HG03196 (cell line): ENCODE measurements at regions not wholly inside any gene's neighbourhood (a gene's known extent, or its start where the extent isn't known, plus 50 kb on each side); places are given as distances from the start of the nearest gene placed in this dataset.

Experiments used
- ATAC-seq: cut with Tn5 transposase; IDR thresholded peaks from one replicate; pipeline ENCODE4 v1.9.1; 2021; ENCODE audit not compliant: unreplicated experiment

DNA sequence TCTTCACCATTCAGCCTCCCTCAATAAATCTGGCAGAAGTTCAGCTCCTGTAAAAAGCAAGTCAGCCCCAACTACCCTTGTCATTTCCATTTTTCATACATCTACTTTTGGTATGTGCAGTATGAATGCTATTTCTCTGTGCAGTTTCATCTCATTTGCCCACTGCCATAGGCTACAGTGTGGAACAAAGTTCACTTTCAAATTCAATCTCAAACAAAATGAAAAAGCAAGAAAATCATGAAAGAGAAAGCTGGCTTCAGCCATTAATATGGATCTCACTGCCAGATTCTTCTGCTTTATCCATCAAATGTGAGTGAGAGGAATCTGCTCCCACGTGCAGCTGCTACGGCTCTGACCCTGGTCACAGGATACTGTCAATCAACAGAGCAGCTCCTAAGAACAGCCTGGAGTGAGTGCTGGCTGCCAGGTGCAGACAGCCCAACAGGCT lies 494.2 kb downstream of the ZNF608 start:
- ATAC-seq, result no peak

DNA sequence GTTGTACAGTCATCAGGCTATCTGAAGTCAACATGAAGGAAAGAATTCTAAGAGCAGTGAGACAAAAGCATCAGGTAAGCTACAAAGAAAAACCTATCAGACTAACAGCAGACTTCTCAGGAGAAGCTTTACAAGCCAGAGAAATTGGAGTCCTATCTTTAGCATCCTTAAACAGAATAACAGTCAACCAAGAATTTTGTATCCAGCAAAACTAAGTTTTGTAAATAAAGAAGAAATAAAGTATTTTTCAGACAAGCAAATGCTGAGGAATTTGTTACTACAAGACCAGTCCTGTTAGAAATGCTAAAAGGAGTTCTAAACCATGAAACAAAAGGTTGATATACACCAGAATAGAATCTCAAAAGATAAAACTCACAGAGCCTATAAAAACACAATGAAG lies 501.2 kb downstream of the ZNF608 start:
- no peak for ATAC-seq

DNA sequence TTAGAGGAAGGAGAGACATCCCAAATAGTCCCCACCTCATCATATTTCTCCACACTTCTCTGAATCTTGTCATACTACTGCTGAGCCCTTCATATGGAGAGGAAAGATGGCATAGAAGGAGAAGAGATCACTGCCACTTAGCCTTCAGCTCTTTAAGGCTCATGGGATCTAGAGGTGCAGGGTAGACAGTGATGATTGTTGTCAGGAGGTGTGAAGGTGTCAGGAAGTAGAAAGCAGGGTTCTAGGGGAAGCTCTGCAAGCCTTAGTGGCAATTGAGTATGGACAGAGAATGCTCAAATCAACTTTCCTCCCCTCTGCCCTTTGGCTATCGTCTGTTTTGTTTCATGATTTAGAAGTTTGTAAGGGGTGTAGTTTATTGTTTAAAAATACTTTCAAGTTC lies 505.7 kb downstream of the ZNF608 start:
- ATAC-seq, result no peak

DNA sequence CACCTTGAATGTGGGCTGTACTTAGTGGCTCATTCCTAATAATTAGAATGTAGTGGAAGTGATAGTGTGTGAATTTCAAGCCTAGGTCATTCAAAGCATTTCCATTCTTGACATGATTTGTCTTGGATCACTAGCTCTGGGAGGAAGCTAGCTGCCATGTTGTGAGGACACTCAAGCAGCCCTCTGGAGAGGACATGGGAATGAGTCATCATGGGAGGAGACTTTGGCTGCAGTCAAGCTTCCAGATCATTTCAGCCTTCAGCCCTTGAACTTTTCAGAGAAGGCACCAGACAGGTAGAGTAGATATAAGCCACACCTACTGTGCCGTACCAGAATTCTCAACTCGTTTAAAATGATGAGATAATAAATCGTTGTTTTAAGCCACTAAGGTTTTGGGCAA lies 506.9 kb downstream of the ZNF608 start:
- no peak for ATAC-seq

DNA sequence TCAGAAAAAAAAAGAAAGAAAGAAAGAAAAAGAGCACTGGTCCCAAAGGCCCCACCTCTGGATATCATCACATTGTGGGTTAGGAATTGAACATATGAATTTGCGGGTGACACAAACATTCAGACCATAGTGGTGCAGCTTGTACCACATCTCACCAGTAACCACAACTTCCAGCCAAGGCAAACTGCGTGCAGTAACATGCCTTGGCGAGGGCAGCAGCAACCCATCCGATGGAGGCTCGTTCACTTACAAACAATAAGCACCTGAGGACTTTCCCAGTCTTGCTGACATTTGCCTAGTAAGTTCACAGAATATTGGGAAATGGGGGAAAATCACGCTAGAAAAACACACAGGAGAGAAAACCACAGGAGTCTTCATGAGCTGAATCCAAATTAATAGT lies 508.1 kb downstream of the ZNF608 start:
- no peak for ATAC-seq

DNA sequence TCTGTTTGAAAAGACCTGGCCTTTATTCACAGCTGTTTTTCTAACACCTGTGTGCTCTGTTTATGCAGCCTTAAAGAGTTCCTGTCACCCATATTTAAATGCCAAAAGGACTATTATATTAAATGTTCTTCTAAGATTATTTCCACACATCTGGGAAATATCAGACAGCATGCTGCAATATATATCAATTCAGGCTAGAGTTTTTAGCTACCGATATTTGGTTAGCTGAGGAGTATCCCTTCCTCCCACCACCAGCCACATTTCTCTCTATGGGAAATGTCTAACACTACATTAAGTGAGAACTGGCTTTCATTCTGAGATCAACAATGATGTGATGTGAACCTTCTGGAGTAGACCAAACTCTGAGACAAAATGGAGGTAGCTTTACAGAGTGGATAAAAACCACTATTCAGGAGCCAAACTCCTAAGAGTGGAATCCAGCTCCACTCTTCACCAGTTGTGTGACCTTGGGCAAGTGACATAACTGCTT lies 509.2 kb downstream of the ZNF608 start:
- ATAC-seq, result no peak

DNA sequence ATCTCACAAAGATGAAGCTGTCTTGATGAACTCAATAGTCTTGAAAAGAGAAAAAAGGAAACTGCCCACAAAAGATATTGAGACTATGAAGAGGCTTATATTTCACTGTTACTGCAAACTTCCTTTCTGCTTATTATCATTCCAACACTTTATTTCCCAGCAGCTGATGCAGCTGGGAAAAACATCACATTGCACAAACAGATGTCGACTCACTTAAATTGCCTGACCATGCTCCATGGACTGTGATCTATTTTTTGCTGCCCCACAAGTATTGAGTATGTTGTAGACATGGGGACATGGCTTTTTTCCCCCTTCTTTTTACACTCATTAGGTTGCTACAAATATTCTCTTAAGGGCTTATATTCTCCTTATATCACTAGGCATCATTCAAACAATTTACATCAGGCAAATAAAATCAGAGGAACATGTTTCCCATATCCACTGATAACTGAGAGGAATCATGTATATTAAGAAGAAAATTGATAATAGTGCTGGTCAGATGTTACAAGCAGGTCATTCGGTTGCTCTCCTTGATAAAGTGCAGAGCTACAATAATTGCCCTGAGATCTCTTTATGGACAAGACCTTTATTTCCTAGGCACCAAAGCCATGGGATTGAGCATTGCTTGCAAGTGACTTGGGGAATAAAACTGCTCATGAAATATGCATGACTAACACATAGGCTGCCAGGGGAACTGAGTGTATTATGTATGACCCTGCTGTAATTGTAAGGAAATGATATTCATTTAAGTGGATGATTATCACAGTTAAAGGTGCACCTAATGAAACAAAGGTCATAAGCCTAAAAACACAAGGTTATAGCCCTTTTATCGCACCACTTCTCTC lies 509.9 kb downstream of the ZNF608 start:
- ATAC-seq, result no peak

DNA sequence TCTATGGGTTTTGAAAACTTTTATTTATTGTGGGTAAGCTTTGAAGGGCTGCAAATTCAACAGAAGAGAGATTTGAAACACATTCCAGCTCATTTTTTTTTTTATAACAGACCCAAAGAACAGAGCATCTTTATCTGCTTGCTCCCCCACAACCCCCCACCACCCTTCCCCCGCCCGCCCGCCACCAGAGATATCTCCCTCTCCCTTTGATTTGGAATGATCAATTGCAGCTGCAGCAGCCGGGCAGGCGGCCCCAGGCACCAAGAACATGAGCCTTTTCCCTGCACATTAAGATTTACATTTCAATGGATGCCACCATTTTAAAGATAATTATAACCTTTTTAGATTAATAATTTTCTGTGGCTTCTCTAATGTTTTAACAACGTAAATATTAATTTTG lies 510.9 kb downstream of the ZNF608 start:
- ATAC-seq, result no peak

DNA sequence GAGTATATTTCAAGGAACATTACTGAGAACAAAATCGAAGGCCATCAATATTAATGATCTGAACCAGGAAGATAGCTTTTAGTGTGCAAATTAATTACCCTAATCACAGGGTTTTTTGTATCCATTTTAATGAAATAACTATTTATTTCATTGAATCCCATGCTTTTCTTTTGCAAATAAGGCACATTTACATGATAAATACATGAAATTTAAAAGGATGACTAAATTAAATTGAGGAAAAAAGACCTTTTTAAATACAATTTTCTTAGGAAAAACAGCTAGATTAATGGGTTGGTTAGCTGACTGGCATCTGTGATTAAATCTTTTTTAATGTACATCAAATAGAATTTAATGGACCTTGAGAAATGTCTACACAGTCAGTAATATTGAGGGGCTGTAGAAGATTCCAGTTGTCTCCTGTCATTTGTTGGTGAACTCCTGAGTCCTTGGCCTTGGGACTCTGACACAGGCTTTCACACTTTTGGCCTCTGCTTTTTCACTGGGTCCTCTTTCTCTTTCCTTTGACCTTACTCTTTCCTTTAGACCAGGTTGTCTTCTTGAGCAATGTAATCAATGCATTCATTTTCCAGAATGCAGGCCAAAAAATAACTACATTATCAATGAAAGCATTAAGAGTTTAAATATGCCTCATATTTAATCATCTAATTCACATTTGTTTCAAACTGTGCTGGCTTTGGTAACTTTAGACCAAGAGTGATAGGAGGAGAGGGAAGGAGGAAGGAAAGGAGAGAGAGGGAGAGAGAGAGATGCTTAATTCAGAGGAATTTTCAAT lies 511.5 kb downstream of the ZNF608 start:
- ATAC-seq, result no peak

DNA sequence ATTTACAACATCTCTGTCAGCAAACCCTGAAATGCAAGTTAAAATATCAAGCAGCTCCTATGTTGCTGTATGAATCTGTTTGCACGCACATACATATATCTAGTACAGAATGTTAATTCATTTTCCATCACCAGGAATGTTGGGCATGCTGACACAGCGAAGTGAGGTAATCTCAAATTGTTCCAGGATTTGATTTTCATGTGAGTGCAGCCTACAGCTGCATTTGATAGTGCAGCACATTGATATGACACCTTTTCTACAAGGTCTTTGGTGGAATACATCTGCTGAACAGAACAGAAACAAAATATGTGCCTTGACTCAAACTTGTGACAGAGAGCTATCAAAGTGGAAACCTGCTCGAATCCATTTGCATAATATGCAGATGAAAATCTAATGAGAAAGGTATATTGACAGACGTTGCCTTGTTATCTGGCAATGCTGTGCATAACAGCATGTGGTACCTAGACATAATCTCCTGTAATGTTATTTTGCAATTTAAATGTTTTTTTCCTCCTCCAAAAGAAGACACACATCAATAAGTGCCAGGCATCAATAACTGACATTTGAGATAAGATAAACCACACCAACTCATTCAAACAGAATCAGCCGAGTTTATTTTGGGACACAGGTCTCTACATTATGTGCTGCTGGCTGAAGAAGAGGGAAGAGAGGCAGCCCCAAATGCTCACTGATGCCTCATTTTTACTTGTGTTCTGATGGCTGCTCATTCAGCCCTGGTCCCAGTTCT lies 512.2 kb downstream of the ZNF608 start:
- no peak for ATAC-seq

DNA sequence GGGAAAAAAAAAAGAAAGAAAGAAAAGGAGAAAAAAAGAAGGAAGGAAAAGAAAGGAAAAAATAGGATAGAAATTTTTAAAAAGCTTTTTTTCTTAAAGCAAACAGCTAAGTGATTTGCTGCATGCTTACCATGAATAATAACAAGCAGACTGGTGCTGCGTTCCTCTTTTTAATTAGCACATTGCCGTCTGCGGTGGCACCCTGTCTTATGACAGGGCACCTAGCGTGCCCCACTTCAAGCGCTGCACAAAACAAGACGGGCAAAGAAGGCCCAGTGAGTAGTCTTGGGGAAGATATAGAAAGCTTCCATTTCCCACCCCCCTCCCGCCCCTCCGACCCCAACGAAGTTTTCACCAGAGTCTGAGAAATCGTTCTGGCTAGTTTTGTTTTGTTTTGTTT lies 513.9 kb downstream of the ZNF608 start:
- ATAC-seq, result no peak

DNA sequence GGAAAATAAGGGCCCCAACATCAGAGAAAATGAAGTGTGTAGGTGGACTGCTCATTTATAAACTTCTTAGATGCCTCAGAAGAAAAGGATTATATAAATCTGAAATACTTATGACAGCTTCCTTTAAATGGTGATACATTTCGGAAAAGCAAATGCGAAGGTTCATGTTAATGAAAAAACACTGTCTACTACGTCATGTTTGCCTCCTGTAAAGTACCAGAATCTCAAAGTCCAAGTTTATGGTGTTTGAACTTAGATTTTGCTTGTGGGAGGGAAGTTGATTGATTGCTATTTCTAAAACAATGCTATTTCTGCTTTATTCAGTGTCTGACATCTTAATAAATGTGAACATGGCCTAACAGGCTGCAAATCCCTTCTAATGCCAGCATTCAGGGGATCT lies 514.6 kb downstream of the ZNF608 start:
- no peak for ATAC-seq

DNA sequence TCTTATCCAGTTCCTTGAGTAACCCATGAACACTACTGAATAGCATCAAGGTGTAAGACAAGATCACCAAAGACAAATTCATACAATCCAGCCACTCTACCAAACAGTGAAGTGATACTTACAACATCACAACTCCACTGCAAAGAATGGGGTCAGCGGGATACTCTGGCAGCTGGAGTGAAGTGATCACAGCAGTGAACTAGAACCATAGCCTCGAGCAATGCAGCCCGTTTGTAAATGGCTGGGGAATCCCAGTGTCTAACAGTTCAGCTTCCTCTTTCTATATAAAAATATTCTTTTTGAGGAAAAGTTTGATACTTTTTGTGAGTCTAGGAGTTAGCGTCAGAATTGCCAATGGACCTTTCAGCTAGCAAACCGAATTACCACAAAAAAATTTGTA lies 515.2 kb downstream of the ZNF608 start:
- no peak for ATAC-seq

DNA sequence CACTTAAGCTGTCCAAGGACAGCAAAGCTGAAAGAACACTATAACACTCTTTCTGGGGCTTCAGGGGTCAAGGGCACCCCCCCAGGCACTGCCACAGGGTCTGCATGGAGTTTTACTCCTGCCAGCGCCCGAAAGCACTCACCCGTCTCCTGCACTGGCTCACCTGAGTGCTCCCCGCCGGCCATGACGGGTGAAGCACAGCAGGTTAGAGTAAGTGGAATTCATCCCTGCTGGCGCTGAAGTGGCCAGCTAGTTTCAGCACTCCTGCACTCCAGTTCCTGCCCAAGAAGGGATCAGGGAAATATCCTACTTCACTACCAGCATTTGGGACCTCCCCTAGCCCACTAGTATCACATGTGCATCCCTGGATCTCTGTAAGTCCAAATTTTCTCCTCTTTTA lies 516.0 kb downstream of the ZNF608 start:
- no peak for ATAC-seq

DNA sequence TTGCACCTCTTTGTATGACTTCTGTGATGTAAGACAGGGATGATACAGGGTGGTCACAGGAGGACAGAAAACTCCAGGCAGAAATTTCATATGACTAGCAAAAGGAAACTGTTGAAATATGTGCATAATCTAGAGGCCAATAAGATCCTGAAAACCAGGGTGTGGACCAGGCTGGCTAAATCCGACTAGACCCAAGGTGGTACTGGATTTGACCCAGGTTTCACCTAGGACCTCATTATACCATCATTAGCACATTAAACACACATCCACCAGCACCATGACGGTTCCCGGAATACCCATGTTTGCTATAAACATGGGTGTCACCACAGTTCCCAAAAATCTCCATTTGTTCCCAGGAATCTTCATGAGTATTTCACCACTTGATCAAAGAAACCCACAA lies 517.1 kb downstream of the ZNF608 start:
- ATAC-seq, result no peak

DNA sequence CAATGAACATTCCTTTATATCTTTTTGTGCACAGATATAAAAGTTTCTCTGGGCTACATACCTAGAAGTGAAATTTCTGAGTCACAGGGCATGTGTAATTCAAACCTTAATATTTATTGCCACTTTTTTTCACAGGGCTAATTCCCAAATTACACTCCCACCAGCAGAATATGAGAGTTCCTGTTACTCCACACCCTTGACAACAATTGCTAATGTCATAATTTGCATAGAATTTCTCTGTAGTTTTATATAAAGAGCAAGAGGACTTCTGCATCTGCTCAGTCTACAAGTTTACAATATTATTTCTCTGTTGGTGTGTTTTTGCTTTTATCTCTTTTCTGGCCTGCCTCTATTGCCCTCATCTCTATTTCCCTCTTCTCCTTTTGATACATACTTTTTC lies 518.5 kb downstream of the ZNF608 start:
- no peak for ATAC-seq

DNA sequence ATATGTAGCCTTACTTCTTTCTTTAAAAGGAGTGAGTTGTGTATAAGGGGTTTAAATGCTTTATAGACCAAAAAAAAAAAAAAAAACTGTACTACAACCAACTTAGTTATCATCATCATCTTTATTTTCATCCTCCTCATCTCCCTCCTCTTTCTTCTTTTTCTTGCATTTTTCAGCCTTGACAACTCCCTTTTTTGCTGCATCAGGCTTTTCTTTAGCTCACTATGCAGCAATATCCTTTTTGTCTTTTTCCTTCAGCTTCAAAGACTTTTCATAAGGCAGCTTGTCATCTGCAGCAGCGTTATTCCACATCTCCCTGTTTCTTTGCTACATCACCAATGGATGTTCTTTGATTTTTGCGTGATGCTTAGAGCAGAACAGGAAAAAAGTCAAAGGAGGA lies 526.0 kb downstream of the ZNF608 start:
- ATAC-seq, result no peak

DNA sequence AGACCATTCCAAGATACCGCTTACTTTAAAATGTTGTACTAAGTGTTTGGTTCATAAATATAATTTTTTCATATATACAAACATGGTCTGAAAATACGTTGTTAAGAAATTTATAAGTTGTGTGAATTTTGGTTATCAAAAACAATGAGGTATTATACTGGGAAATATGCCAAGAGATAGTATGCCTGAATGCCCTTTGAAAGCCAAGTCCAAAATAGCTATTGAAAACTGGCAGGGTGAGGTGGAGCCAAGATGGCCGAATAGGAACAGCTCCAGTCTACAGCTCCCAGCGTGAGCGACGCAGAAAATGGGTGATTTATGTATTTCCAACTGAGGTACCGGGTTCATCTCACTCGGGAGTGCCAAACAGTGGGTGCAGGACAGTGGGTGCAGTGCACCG lies 533.5 kb downstream of the ZNF608 start:
- ATAC-seq, result no peak

DNA sequence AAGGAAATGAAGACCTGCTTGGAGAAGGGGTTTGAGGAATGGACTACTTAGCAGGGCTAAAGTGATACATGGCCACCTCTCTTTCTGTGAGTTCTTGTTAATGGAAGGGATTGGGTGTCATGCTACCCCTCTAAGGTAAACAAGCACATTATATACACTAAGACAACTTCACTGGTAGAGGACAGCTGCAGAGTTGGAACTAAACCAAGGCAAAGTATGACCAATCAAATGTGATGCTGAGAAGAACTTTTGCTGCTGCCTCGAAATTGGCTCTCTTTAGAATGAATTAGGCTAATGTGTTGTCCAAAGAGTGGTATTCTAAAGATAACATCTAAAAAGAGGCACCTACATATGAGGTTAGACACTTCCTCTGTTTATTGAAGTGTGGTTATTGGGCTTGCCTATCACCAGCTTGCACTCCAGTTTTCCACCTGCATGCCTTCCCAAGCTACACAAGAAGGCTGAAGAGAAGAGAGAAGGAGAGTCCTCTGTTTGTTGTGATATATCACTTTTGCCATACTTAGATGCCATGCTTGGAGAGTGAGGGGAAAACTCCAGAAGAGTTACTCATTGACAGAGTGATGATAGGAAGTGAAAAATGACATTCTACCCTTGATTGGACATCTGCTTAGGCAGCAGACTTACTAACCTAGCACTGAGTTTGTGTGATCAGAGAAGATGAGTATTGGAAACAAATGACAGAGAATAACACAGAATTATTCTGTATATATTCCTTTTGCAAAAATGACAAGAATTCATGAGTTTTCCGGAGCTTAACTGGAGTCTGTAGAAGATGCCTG lies 536.1 kb downstream of the ZNF608 start:
- no peak for ATAC-seq

DNA sequence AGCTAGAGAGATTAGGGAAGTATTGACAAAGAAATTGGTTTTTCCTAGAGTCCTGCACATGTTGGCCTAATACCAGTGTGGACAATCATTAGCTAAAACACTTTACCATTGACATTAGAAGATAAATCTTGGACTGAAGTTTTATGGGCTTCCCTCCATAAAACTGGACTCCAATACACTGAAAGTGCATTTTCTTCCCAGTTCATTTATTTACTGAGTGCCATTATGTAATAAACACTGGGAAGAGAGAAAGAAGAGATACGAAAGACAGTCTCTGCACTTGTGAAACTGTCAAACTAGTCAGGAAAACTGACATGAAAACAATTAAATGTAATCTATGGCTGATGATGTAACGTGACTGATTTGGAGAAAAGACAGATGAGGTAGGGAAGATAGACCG lies 539.3 kb downstream of the ZNF608 start:
- no peak for ATAC-seq

DNA sequence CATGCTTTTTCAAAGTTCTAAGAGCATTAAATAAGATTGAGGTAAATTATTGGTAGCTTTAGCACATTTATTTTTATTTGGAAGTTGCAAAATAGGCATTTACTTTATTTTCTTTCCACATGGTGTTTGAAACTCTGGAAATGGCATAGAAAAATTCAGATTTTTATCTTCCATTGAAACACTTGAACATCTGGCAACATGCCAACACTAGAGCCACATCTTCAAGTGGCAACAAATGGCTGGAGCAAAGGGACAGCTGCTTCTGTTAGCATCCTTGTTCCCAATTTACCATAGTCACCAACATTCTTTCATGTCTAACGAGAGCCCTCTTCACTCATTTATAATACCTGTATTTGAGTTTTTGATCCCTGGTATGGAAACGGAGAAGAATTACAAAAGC lies 539.9 kb downstream of the ZNF608 start:
- ATAC-seq, result no peak
